SK-N-SH (cell line): ENCODE measurements at regions not wholly inside any gene's neighbourhood (a gene's known extent, or its start where the extent isn't known, plus 50 kb on each side); places are given as distances from the start of the nearest gene placed in this dataset.

Source experiments
- CHD2 ChIP-seq: fragments of 150-350 bp; IDR thresholded peaks from 2 replicates; pipeline ENCODE4 v1.6.1; 2018; ENCODE audit warnings: low read length; ENCODE audit not compliant: partially characterized antibody
- CTCF ChIP-seq: fragments of 200-600 bp; sonication (generic); IDR thresholded peaks from 2 replicates; pipeline ENCODE4 v1.6.1; 2017; ENCODE audit warnings: antibody characterized with exemption, mild to moderate bottlenecking, moderate library complexity
- ELF1 ChIP-seq: IDR thresholded peaks from 2 replicates; pipeline ENCODE4 v1.4.0; 2012
- EP300 ChIP-seq, 2 experiments: IDR thresholded peaks; 2 replicates each; pipeline versions ENCODE4 v1.4.0 to v1.6.1; 2012; ENCODE audit warnings: borderline replicate concordance in 1 of 2, low read depth in 1 of 2, low read length in 1 of 2
- MXI1 ChIP-seq: IDR thresholded peaks from 2 replicates; pipeline ENCODE4 v1.6.1; 2012; ENCODE audit warnings: mild to moderate bottlenecking, low read depth, low read length, improper control_type of control experiment
- NFIC ChIP-seq: IDR thresholded peaks from 2 replicates; pipeline ENCODE4 v1.4.0; 2012; ENCODE audit warnings: borderline replicate concordance
- REST ChIP-seq: IDR thresholded peaks from 2 replicates; pipeline ENCODE4 v1.6.1; 2012; ENCODE audit warnings: mild to moderate bottlenecking, low read depth, low read length, moderate library complexity
- RFX5 ChIP-seq: IDR thresholded peaks from 2 replicates; pipeline ENCODE4 v1.6.1; 2012; ENCODE audit warnings: mild to moderate bottlenecking, improper control_type of control experiment, low read length
- TEAD4 ChIP-seq: IDR thresholded peaks from 2 replicates; pipeline ENCODE4 v1.4.0; 2012; ENCODE audit warnings: mild to moderate bottlenecking, borderline replicate concordance; ENCODE audit not compliant: insufficient read depth
- USF1 ChIP-seq: IDR thresholded peaks from 2 replicates; pipeline ENCODE4 v1.4.0; 2012; ENCODE audit warnings: low read depth, borderline replicate concordance
- USF2 ChIP-seq: fragments of 150-350 bp; IDR thresholded peaks from 2 replicates; pipeline ENCODE4 v1.6.1; 2017; ENCODE audit warnings: antibody characterized with exemption, low read length, low read depth, borderline replicate concordance
- YY1 ChIP-seq: IDR thresholded peaks from 2 replicates; pipeline ENCODE4 v1.4.0; 2012; ENCODE audit warnings: low read depth, mild to moderate bottlenecking
- ZBTB33 ChIP-seq: IDR thresholded peaks from 2 replicates; pipeline ENCODE4 v1.4.0; 2012; ENCODE audit warnings: low read depth, borderline replicate concordance

GRCh38 chr11:130802567-130802966 lies 113.7 kb downstream of the SNX19 start:
- TF ChIP-seq RFX5 (no peak), CHD2 (no peak), EP300 (IDR thresholded peaks at IDR 0.05; ENCODE audit: borderline replicate concordance in 1 of 2, low read depth in 1 of 2, low read length in 1 of 2) (no peak), CTCF (no peak), ELF1 (no peak), NFIC (no peak), REST (no peak), USF1 (no peak), USF2 (no peak), MXI1 (no peak), YY1 (no peak), TEAD4 (no peak), ZBTB33 (no peak)
